Osteocyte (in vitro differentiated cells): ENCODE measurements at regions not wholly inside any gene's neighbourhood (a gene's known extent, or its start where the extent isn't known, plus 50 kb on each side); places are given as distances from the start of the nearest gene placed in this dataset.

Source experiments
- DNase-seq: peaks from one replicate; pipeline ENCODE4 v3.0.0; 2021; ENCODE audit warnings: mixed read lengths; ENCODE audit not compliant: unreplicated experiment; ENCODE audit errors: extremely low spot score
- H3K27ac Mint-ChIP-seq: one replicate; pipeline ENCODE4 v1.8.0; 2021; ENCODE audit warnings: mild to moderate bottlenecking, mixed read lengths; ENCODE audit not compliant: unreplicated experiment
- H3K27me3 Mint-ChIP-seq: one replicate; pipeline ENCODE4 v1.8.0; 2021; ENCODE audit warnings: mixed read lengths; ENCODE audit not compliant: unreplicated experiment
- H3K36me3 Mint-ChIP-seq: one replicate; pipeline ENCODE4 v1.8.0; 2021; ENCODE audit warnings: mixed read lengths; ENCODE audit not compliant: unreplicated experiment
- H3K4me1 Mint-ChIP-seq: one replicate; pipeline ENCODE4 v1.8.0; 2021; ENCODE audit warnings: mixed read lengths; ENCODE audit not compliant: unreplicated experiment
- H3K4me3 Mint-ChIP-seq: one replicate; pipeline ENCODE4 v1.8.0; 2021; ENCODE audit warnings: mild to moderate bottlenecking, moderate library complexity, mixed read lengths; ENCODE audit not compliant: unreplicated experiment
- H3K9me3 Mint-ChIP-seq: one replicate; pipeline ENCODE4 v1.8.0; 2021; ENCODE audit warnings: mixed read lengths; ENCODE audit not compliant: unreplicated experiment
- CTCF ChIP-seq: fragments of 200-600 bp; sonication (generic); IDR thresholded peaks from 2 replicates; pipeline ENCODE4 v1.5.0; 2021; ENCODE audit warnings: antibody characterized with exemption, mild to moderate bottlenecking, moderate library complexity

- H3K36me3 Mint-ChIP-seq: no peaks in the 10 kb centered on the region
- H3K27ac Mint-ChIP-seq: no peak overlapping the region
- DNase-seq: no peak
- H3K27me3 Mint-ChIP-seq: peaks cover 5% of the 10 kb centered on the region
- no peaks in the 10 kb centered on the region for H3K9me3 Mint-ChIP-seq
- no peaks in the 10 kb centered on the region for H3K4me1 Mint-ChIP-seq
- H3K4me3 Mint-ChIP-seq: no peak overlapping the region
- TF ChIP-seq CTCF: no peak
These were observed 422.3 kb upstream of the WWC1 start for GRCh38 chr5:167869125-167869524.

GRCh38 chr5:167870055-167870454 is 421.4 kb upstream of the WWC1 start:
- no peaks in the 10 kb centered on the region for H3K4me1 Mint-ChIP-seq
- H3K36me3 Mint-ChIP-seq: no peaks in the 10 kb centered on the region
- DNase-seq: no peak
- H3K4me3 Mint-ChIP-seq: no peak overlapping the region
- no peaks in the 10 kb centered on the region for H3K9me3 Mint-ChIP-seq
- peaks cover 5% of the 10 kb centered on the region for H3K27me3 Mint-ChIP-seq
- no peak overlapping the region for H3K27ac Mint-ChIP-seq
- no peak for TF ChIP-seq CTCF

- no peaks in the 10 kb centered on the region for H3K9me3 Mint-ChIP-seq
- no peak for DNase-seq
- H3K4me1 Mint-ChIP-seq: no peaks in the 10 kb centered on the region
- H3K4me3 Mint-ChIP-seq: no peak overlapping the region
- H3K27me3 Mint-ChIP-seq: peaks cover 5% of the 10 kb centered on the region
- no peak for TF ChIP-seq CTCF
- H3K27ac Mint-ChIP-seq: no peak overlapping the region
- no peaks in the 10 kb centered on the region for H3K36me3 Mint-ChIP-seq
These were observed 420.4 kb upstream of the WWC1 start for GRCh38 chr5:167871091-167871490.

- no peak for DNase-seq
- H3K4me3 Mint-ChIP-seq: no peak overlapping the region
- TF ChIP-seq CTCF: no peak
These were observed 418.7 kb upstream of the WWC1 start for GRCh38 chr5:167872791-167873190.

GRCh38 chr5:167877114-167877722 is 414.2 kb upstream of the WWC1 start:
- Mint-ChIP-seq H3K4me3 (no peak overlapping the region), H3K27me3 (peaks cover 4% of the 10 kb centered on the region), H3K36me3 (no peaks in the 10 kb centered on the region), H3K27ac (no peak overlapping the region), H3K9me3 (no peaks in the 10 kb centered on the region), H3K4me1 (no peaks in the 10 kb centered on the region)
- no peak for TF ChIP-seq CTCF
- no peak for DNase-seq

More at GRCh38 chr5:167872791-167873190, 418.7 kb upstream of the WWC1 start:
- H3K4me1 Mint-ChIP-seq: no peaks in the 10 kb centered on the region
- no peaks in the 10 kb centered on the region for H3K9me3 Mint-ChIP-seq
- no peak overlapping the region for H3K27ac Mint-ChIP-seq
- H3K36me3 Mint-ChIP-seq: no peaks in the 10 kb centered on the region
- H3K27me3 Mint-ChIP-seq: peaks cover 4% of the 10 kb centered on the region
